ENCODE measurements at regions not wholly inside any gene's neighbourhood (a gene's known extent, or its start where the extent isn't known, plus 50 kb on each side); places are given as distances from the start of the nearest gene placed in this dataset.

- no peaks in the 10 kb centered on the region for H3K27me3 ChIP-seq (replicated peaks in 1 of 4; ENCODE audit: control insufficient read depth in 3 of 4, extremely low read depth in 1 of 4, insufficient read depth in 3 of 4, low read length in 3 of 4)
- ChIA-PET CTCF (ENCODE audit: partially characterized antibody) (no interaction called here), POLR2A (ENCODE audit: partially characterized antibody) (no interaction called here)
- no peak overlapping the region for H2BK12ac ChIP-seq (ENCODE audit: low read depth, low read length)
- FAIRE-seq = no peak
- 90% methylated on average over 1 of the region's 1 CpG; no CpG with 5 or more reads in 1 of the 2 experiments for WGBS, 2 experiments (ENCODE audit: extremely low coverage in 1 of 2, insufficient coverage in 1 of 2, insufficient read length in 1 of 2, insufficient replicate concordance in 2 of 2, low coverage in 1 of 2, low lambda C conversion rate in 2 of 2, missing lambda C conversion rate in 1 of 2)
- H4K20me1 ChIP-seq (replicated peaks in 1 of 2; ENCODE audit: control insufficient read depth in 1 of 2, insufficient read depth in 2 of 2, low read length in 2 of 2) = no peaks in the 10 kb centered on the region
- no peak overlapping the region for H4K91ac ChIP-seq (replicated peaks; ENCODE audit: insufficient read length, low read length)
- no peak overlapping the region for H2BK5ac ChIP-seq (ENCODE audit: low read depth, low read length)
- no peak overlapping the region for H3K23ac ChIP-seq (ENCODE audit: insufficient read length)
- no peak for DNase-seq (ENCODE audit: low read depth in 1 of 2, low spot score in 2 of 2)
- H4K5ac ChIP-seq (ENCODE audit: insufficient read length, low read depth, low read length) = no peak overlapping the region
- H3K9ac ChIP-seq (replicated peaks in 1 of 4; ENCODE audit: extremely low read depth in 1 of 4, low read depth in 3 of 4, low read length in 3 of 4) = no peak overlapping the region
- no peaks in the 10 kb centered on the region for H3K23me2 ChIP-seq (ENCODE audit: low read depth, low read length)
- no peak overlapping the region for H2BK20ac ChIP-seq (ENCODE audit: low read length)
- H3K4me2 ChIP-seq (ENCODE audit: insufficient read depth in 1 of 2, low read depth in 2 of 2, low read length in 2 of 2) = no peak overlapping the region
- H2BK15ac ChIP-seq (ENCODE audit: low read length) = no peak overlapping the region
- H2AK5ac ChIP-seq (ENCODE audit: low read depth, low read length) = no peak overlapping the region
- no peak overlapping the region for H4K8ac ChIP-seq (ENCODE audit: extremely low read depth, insufficient read depth, low read length)
- H3K18ac ChIP-seq (ENCODE audit: extremely low read depth, low read length) = no peak overlapping the region
- H3K14ac ChIP-seq (ENCODE audit: insufficient read length) = no peak overlapping the region
- H3K79me1 ChIP-seq (ENCODE audit: low read depth, low read length) = no peaks in the 10 kb centered on the region
- H3K9me3 ChIP-seq (ENCODE audit: insufficient read depth in 2 of 2, low read depth in 1 of 2, low read length in 1 of 2) = no peaks in the 10 kb centered on the region
- no peak overlapping the region for H2BK120ac ChIP-seq (replicated peaks; ENCODE audit: low read depth, low read length)
- H3K4me1 ChIP-seq (replicated peaks in 1 of 4; ENCODE audit: control insufficient read depth in 3 of 4, insufficient read depth in 4 of 4, low read length in 3 of 4) = peaks cover 2 to 13% (median 6%) of the 10 kb centered on the region in 4 experiments; a peak in 4 of 7 replicates
- no peak overlapping the region for H3K4me3 ChIP-seq (ENCODE audit: extremely low read depth in 1 of 4, insufficient read depth in 2 of 4, low read depth in 3 of 4, low read length in 4 of 4)
- no peaks in the 10 kb centered on the region for H3K36me3 ChIP-seq (ENCODE audit: control insufficient read depth in 2 of 4, insufficient read depth in 4 of 4, low read length in 3 of 4)
- H3K4ac ChIP-seq (replicated peaks; ENCODE audit: insufficient read length, low read depth, low read length) = no peak overlapping the region
- H3K56ac ChIP-seq (replicated peaks; ENCODE audit: insufficient read length, low read depth, low read length) = no peak overlapping the region
- H3K27ac ChIP-seq (ENCODE audit: low read depth, low read length) = no peak overlapping the region
- no peaks in the 10 kb centered on the region for H3K79me2 ChIP-seq (ENCODE audit: control insufficient read depth in 1 of 2, insufficient read depth in 2 of 2, low read length in 2 of 2)
- no peak overlapping the region for H2AFZ ChIP-seq (ENCODE audit: low read length)
- no peak for TF ChIP-seq YY1 (IDR thresholded peaks at IDR 0.05; ENCODE audit: low read depth, low read length)
- no peak for TF ChIP-seq RNF2 (IDR thresholded peaks at IDR 0.05; ENCODE audit: borderline replicate concordance, low read depth, low read length, missing control alignments, poor library complexity, severe bottlenecking)
- TF ChIP-seq RBBP5 (IDR thresholded peaks at IDR 0.05; ENCODE audit: borderline replicate concordance, low read depth, low read length) = no peak
- no peak for TF ChIP-seq EGR1 (IDR thresholded peaks at IDR 0.05; ENCODE audit: borderline replicate concordance, low read depth, low read length)
- TF ChIP-seq CREB1 (IDR thresholded peaks at IDR 0.05) = no peak
- no peak for TF ChIP-seq BACH1 (IDR thresholded peaks at IDR 0.05; ENCODE audit: low read length)
- no peak for TF ChIP-seq EZH2 (IDR thresholded peaks at IDR 0.05; ENCODE audit: low read depth, low read length, severe bottlenecking)
- TF ChIP-seq E2F6 (IDR thresholded peaks at IDR 0.05) = no peak
- no peak for TF ChIP-seq GTF2F1 (IDR thresholded peaks at IDR 0.05; ENCODE audit: borderline replicate concordance, low read depth, low read length)
- TF ChIP-seq POU5F1 (IDR thresholded peaks at IDR 0.05; ENCODE audit: low read depth, low read length) = no peak
- no peak for TF ChIP-seq SIRT6 (IDR thresholded peaks at IDR 0.05; ENCODE audit: low read length)
- TF ChIP-seq SAP30 (IDR thresholded peaks at IDR 0.05; ENCODE audit: insufficient read depth, insufficient replicate concordance, low read length) = no peak
- TF ChIP-seq TEAD4 (IDR thresholded peaks at IDR 0.05; ENCODE audit: low read depth, low read length) = no peak
- TF ChIP-seq CHD2 (IDR thresholded peaks at IDR 0.05; ENCODE audit: low read length) = no peak
- TF ChIP-seq TAF1 (IDR thresholded peaks at IDR 0.05; ENCODE audit: low read depth, low read length) = no peak
These were observed 189.0 kb upstream of the BLID start for GRCh38 chr11:122304973-122305372.

All from H1 (cell line).